Upper lobe of right lung (tissue), 1 donor: ENCODE measurements at regions not wholly inside any gene's neighbourhood (a gene's known extent, or its start where the extent isn't known, plus 50 kb on each side); places are given as distances from the start of the nearest gene placed in this dataset.

Experiments
- ATAC-seq: fragments of 200-7000 bp; cut with Tn5 transposase; one replicate; pipeline ENCODE4 v1.9.1; 2020; ENCODE audit warnings: mild to moderate bottlenecking, moderate library complexity
- DNase-seq: peaks from one replicate; pipeline ENCODE4 v3.0.0-alpha.2; 2020
- H3K27ac ChIP-seq: fragments of 200-600 bp; one replicate; pipeline ENCODE4 v1.8.0; 2022
- H3K27me3 ChIP-seq: fragments of 200-600 bp; one replicate; pipeline ENCODE4 v1.8.0; 2022; ENCODE audit warnings: mild to moderate bottlenecking
- H3K36me3 ChIP-seq: fragments of 200-600 bp; one replicate; pipeline ENCODE4 v1.8.0; 2022
- H3K4me1 ChIP-seq: fragments of 200-600 bp; one replicate; pipeline ENCODE4 v1.8.0; 2022
- H3K4me3 ChIP-seq: fragments of 200-600 bp; one replicate; pipeline ENCODE4 v1.8.0; 2022; ENCODE audit warnings: mild to moderate bottlenecking
- H3K9me3 ChIP-seq: fragments of 200-600 bp; one replicate; pipeline ENCODE4 v1.8.0; 2022
- intact Hi-C: fragments of 100-400 bp; cut with DNase I; formaldehyde crosslinking; loops from one replicate; pipeline ENCODE4 v1.11.0; 2022
- TF ChIP-seq, protein P1 (sequence below): fragments of 200-600 bp; IDR thresholded peaks from one replicate; pipeline ENCODE4 v1.8.0; 2022; ENCODE audit warnings: antibody characterized with exemption
- donor health status: DM: no; HTN: yes; CAD: no; lungs with severe emphysema.

DNA sequence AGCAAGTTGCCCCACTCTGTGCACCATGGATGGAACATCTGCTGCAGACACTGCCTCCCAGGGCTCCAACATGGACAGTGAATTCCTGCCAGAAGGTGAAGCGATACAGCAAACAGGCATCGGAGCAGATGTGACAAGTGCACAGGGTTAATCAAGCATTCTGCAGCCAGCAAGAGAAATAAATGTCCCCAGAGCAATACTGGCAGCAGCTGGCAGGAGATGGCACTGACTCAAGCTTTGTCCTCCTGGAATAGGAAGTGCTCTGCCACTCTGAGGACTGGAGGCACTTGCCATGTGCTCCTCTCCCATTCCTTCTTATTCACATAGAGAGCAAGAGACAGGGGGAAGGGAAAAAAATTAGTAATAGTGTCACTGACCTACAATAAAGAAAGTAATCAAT lies 402.7 kb upstream of the DAB1 start:
- Histone ChIP-seq H3K9me3 (no peaks in the 10 kb centered on the region), H3K4me3 (no peak overlapping the region), H3K36me3 (no peaks in the 10 kb centered on the region), H3K27me3 (no peaks in the 10 kb centered on the region), H3K27ac (no peak overlapping the region), H3K4me1 (no peaks in the 10 kb centered on the region)
- intact Hi-C loops, result no loop called here
- DNase-seq, result no peak
- TF ChIP-seq, protein P1, sequence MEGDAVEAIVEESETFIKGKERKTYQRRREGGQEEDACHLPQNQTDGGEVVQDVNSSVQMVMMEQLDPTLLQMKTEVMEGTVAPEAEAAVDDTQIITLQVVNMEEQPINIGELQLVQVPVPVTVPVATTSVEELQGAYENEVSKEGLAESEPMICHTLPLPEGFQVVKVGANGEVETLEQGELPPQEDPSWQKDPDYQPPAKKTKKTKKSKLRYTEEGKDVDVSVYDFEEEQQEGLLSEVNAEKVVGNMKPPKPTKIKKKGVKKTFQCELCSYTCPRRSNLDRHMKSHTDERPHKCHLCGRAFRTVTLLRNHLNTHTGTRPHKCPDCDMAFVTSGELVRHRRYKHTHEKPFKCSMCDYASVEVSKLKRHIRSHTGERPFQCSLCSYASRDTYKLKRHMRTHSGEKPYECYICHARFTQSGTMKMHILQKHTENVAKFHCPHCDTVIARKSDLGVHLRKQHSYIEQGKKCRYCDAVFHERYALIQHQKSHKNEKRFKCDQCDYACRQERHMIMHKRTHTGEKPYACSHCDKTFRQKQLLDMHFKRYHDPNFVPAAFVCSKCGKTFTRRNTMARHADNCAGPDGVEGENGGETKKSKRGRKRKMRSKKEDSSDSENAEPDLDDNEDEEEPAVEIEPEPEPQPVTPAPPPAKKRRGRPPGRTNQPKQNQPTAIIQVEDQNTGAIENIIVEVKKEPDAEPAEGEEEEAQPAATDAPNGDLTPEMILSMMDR, result no peak
- no peak for ATAC-seq

DNA sequence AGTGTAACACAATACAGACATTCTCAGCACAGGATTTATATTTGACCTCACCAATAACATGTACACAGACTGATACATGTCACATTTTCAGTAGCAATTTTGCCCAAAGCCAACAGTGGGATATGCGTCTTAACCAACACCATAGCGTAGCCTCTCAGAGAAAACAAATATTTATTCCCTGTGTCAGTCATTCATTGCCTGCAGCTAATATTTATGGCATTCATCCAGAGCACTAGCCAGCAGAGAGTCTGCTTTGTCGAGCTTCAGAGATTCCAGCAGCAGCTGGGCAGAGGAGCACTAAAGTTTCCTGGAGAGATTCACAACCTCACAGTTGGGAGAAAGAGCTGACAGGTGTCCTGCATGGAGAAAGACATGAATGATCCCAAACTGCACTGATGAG lies 400.7 kb upstream of the DAB1 start:
- Histone ChIP-seq H3K4me1 (no peaks in the 10 kb centered on the region), H3K27ac (no peak overlapping the region), H3K9me3 (no peaks in the 10 kb centered on the region), H3K27me3 (no peaks in the 10 kb centered on the region), H3K4me3 (no peak overlapping the region), H3K36me3 (no peaks in the 10 kb centered on the region)
- no peak for ATAC-seq
- TF ChIP-seq, protein P1, result no peak
- no peak for DNase-seq
- intact Hi-C loops, result no loop called here

DNA sequence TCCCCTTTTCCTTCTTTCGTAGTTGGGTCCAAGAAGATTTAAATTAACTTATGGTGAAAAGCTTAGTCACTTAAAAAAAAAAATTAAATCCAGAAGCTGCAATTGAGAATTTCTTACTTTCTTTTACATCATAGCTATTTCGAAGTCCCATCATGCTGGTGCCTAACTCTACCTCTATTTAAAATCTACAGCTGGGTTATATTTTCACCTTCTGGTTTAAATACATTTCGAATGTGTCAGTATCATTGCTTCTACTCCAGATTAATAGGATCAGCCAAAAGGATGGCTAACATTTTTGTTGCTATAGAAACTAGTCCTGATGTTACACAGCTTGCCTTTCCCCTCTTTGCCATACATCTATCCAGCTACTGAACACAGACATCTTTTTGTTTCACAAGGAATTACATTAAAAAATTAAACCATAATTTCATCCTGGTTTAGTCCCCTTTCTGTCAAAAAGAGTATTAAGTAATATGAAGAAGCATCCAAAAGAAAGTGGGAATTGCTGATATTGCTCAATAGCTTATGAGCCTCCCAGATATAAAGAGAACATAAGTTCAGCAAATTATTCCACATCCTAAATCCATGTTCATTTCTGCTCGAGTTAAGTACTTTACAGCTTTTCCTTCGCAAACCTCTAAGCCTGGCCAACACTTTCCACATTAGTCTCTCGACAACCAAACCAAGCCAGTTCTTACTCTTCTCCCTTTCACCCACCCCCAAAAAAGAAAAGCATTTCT lies 396.7 kb upstream of the DAB1 start:
- ATAC-seq, result no peak
- H3K27me3 ChIP-seq, result no peaks in the 10 kb centered on the region
- H3K36me3 ChIP-seq, result no peaks in the 10 kb centered on the region
- no peak overlapping the region for H3K27ac ChIP-seq
- H3K4me3 ChIP-seq, result no peak overlapping the region
- no peaks in the 10 kb centered on the region for H3K4me1 ChIP-seq
- TF ChIP-seq, protein P1, result no peak
- H3K9me3 ChIP-seq, result no peaks in the 10 kb centered on the region
- no peak for DNase-seq
- intact Hi-C loops, result no loop called here

DNA sequence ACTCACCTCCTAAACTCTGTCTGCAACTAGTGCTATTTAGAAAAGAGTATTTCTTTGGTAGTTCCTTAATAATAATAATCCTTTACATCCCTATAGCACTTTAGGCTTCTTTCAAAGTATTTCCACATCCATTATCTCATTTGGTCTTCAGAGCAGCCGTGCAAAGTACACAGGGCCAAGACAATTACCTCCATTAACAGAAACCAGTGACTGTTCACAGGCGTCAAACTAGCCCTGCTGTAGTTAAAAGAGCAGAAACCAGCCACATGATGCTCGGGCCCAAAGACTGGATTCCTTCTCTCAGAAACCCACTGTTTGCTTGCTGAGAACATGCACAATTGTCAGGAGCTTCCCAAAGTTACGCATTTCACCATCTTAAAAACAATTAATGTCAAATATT lies 396.0 kb upstream of the DAB1 start:
- Histone ChIP-seq H3K4me1 (no peaks in the 10 kb centered on the region), H3K36me3 (no peaks in the 10 kb centered on the region), H3K9me3 (no peaks in the 10 kb centered on the region), H3K27ac (no peak overlapping the region), H3K27me3 (no peaks in the 10 kb centered on the region), H3K4me3 (no peak overlapping the region)
- DNase-seq, result no peak
- intact Hi-C loops, result no loop called here
- ATAC-seq, result no peak
- TF ChIP-seq, protein P1, result no peak

DNA sequence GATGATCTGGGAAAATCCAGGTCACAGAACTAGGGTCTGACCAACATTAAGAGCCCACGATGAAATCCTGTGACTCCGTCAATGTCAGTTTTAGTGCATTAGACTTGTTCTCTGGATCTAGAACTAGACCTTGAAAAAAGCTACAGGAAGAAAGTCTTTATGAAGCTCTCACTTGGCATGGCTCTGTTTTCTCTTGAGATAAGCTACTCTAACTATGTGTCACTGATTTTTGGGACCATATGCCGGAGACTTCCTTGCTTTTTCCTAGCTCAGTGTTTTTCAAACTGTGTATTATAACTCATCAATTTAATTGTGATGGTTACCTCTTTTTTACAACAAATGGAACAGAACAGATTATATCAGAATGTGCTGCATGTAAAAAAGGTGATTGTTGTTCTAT lies 379.7 kb upstream of the DAB1 start:
- DNase-seq (no peak), ATAC-seq (no peak)
- H3K4me1 ChIP-seq, result no peaks in the 10 kb centered on the region
- TF ChIP-seq, protein P1, result no peak
- H3K27me3 ChIP-seq, result no peaks in the 10 kb centered on the region
- H3K4me3 ChIP-seq, result no peak overlapping the region
- no peaks in the 10 kb centered on the region for H3K36me3 ChIP-seq
- no peaks in the 10 kb centered on the region for H3K9me3 ChIP-seq
- intact Hi-C loops, result no loop called here
- no peak overlapping the region for H3K27ac ChIP-seq

DNA sequence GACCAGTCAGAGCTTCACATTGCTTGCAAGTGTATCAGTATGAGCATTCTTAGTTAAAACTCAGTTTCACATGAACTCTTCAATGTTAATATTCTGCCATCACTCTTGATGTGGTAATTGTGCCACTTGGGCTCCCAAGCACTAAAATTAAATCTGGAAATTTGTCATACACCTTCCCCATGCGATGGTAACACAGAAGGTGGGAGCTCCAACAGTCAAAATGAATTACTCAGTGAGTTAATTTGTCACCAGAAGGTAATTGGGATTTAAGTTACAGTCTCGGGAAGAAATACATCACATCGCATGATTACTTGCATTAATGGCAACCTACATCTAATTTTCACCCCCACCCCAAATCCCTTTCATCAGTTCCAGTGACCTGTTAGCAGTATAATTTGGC lies 376.5 kb upstream of the DAB1 start:
- no peak for ATAC-seq
- H3K4me3 ChIP-seq, result no peak overlapping the region
- intact Hi-C loops, result no loop called here
- H3K9me3 ChIP-seq, result no peaks in the 10 kb centered on the region
- no peak for DNase-seq
- no peaks in the 10 kb centered on the region for H3K36me3 ChIP-seq
- no peak overlapping the region for H3K27ac ChIP-seq
- no peaks in the 10 kb centered on the region for H3K4me1 ChIP-seq
- TF ChIP-seq, protein P1, result no peak
- H3K27me3 ChIP-seq, result no peaks in the 10 kb centered on the region
